Fibroblast of lung (primary cell): ENCODE measurements at regions not wholly inside any gene's neighbourhood (a gene's known extent, or its start where the extent isn't known, plus 50 kb on each side); places are given as distances from the start of the nearest gene placed in this dataset.

ENCODE experiments used
- EZH2 ChIP-seq: IDR thresholded peaks from 2 replicates; pipeline ENCODE4 v1.5.1; 2012; ENCODE audit warnings: low read length, control low read depth, mild to moderate bottlenecking; ENCODE audit errors: missing control alignments
- TF ChIP-seq, protein P1 (sequence below), 2 donors: IDR thresholded peaks in 1 of 2; conservative IDR thresholded peaks in 1 of 2; 1 replicate in 1 of 2; 2 replicates in 1 of 2; pipeline ENCODE4 v1.5.1; 2011 to 2012; ENCODE audit warnings: low read length in 2 of 2, control low read depth in 1 of 2, inconsistent platforms in 1 of 2, low read depth in 1 of 2, mild to moderate bottlenecking in 1 of 2

DNA sequence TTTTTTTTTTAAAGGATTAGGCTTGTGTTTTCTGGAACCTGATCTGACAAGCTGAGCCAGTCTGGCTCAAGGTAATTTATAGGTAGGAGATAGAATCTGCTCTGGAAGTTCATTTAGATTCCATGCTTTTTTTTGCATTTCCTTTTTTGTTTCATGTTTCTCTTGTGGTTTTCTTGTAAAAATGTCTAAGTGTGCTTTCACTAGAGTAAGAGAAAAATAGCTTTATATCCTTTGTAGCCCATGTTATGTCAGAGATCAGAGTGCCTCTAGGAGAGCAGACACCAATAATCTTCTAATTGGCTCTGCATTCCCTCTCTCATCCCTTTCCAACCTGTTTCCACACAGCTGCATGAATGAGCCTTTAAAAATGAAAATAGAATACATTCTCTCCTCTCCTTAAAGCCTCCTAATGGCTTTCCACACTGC, 389.8 kb upstream of the KCNMB2 start:
- TF ChIP-seq, protein P1, sequence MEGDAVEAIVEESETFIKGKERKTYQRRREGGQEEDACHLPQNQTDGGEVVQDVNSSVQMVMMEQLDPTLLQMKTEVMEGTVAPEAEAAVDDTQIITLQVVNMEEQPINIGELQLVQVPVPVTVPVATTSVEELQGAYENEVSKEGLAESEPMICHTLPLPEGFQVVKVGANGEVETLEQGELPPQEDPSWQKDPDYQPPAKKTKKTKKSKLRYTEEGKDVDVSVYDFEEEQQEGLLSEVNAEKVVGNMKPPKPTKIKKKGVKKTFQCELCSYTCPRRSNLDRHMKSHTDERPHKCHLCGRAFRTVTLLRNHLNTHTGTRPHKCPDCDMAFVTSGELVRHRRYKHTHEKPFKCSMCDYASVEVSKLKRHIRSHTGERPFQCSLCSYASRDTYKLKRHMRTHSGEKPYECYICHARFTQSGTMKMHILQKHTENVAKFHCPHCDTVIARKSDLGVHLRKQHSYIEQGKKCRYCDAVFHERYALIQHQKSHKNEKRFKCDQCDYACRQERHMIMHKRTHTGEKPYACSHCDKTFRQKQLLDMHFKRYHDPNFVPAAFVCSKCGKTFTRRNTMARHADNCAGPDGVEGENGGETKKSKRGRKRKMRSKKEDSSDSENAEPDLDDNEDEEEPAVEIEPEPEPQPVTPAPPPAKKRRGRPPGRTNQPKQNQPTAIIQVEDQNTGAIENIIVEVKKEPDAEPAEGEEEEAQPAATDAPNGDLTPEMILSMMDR (conservative IDR thresholded peaks at IDR 0.05 in 1 of 2, IDR thresholded peaks at IDR 0.05 in 1 of 2; ENCODE audit: low read depth in 1 of 2, low read length in 2 of 2): no peak
- no peak for TF ChIP-seq EZH2
